AG09309 (cell line): ENCODE measurements at regions not wholly inside any gene's neighbourhood (a gene's known extent, or its start where the extent isn't known, plus 50 kb on each side); places are given as distances from the start of the nearest gene placed in this dataset.
"Not testable (repeated sequence)": the region's sequence is repeated elsewhere in the genome, so short reads cannot be mapped to it uniquely, and the experiment has no call there.

Experiments
- DNase-seq: peaks from one replicate; pipeline ENCODE4 v3.0.0-alpha.2; 2010; ENCODE audit warnings: low read depth
- H3K4me3 ChIP-seq: 2 replicates; pipeline ENCODE4 v1.5.1; 2011; ENCODE audit warnings: mild to moderate bottlenecking, low read depth, low read length, moderate library complexity; ENCODE audit not compliant: control insufficient read depth
- TF ChIP-seq, protein P1 (sequence below): IDR thresholded peaks from 2 replicates; pipeline ENCODE4 v1.5.1; 2011; ENCODE audit warnings: mild to moderate bottlenecking, low read depth, low read length, inconsistent platforms; ENCODE audit not compliant: insufficient read depth, control insufficient read depth; ENCODE audit errors: missing control alignments

DNA sequence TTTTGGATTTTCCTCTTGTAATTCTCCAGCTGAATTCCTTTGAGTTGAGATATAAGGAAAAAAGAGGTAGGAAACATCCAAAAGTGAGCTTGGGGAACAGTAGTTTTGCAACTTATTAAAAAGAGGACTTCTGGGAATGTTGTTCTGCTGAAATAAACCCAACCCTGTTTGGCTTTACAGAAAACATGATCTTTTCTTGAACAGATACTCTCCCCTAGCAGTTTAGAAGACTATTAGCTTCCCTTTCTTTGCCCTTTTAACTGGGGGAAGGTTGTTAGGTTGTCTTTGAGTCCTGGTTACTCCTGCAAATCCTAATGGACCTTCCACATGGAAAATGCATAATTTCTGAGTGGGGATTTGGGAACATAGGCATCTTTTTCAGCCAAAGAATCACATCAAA, 168.7 kb upstream of the RPS23 start:
- TF ChIP-seq, protein P1, sequence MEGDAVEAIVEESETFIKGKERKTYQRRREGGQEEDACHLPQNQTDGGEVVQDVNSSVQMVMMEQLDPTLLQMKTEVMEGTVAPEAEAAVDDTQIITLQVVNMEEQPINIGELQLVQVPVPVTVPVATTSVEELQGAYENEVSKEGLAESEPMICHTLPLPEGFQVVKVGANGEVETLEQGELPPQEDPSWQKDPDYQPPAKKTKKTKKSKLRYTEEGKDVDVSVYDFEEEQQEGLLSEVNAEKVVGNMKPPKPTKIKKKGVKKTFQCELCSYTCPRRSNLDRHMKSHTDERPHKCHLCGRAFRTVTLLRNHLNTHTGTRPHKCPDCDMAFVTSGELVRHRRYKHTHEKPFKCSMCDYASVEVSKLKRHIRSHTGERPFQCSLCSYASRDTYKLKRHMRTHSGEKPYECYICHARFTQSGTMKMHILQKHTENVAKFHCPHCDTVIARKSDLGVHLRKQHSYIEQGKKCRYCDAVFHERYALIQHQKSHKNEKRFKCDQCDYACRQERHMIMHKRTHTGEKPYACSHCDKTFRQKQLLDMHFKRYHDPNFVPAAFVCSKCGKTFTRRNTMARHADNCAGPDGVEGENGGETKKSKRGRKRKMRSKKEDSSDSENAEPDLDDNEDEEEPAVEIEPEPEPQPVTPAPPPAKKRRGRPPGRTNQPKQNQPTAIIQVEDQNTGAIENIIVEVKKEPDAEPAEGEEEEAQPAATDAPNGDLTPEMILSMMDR = no peak
- no peak for DNase-seq
- H3K4me3 ChIP-seq = no peak overlapping the region

DNA sequence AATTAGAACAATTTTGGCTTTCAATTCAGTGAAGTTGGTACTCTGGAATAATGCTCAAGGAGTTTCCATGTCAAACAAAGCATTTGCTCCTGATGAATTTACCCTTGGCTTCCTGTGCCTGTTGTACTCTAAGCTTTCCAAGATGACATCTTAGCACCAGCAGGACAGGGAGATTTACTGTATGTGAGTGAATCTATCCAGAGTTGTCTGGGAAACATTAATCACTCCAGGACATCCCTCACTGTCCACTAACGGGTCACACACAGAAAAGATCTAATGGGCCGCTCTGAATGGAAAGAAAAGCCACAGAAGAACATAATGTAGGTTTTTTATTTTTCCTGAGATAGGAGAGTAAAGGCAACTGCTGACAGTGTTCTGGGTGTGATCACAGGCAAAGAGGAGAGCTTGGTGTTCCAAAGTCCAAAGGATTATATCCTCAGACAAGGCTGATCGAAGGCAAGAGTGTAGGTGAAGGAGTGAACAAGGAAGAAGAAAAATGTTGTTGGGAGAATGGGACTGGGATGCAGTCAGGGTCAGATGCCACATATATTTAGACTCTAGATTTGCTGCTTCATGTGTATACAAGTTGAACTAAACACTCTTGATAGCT, 167.7 kb upstream of the RPS23 start:
- TF ChIP-seq, protein P1 = no peak
- no peak overlapping the region for H3K4me3 ChIP-seq
- no peak for DNase-seq

DNA sequence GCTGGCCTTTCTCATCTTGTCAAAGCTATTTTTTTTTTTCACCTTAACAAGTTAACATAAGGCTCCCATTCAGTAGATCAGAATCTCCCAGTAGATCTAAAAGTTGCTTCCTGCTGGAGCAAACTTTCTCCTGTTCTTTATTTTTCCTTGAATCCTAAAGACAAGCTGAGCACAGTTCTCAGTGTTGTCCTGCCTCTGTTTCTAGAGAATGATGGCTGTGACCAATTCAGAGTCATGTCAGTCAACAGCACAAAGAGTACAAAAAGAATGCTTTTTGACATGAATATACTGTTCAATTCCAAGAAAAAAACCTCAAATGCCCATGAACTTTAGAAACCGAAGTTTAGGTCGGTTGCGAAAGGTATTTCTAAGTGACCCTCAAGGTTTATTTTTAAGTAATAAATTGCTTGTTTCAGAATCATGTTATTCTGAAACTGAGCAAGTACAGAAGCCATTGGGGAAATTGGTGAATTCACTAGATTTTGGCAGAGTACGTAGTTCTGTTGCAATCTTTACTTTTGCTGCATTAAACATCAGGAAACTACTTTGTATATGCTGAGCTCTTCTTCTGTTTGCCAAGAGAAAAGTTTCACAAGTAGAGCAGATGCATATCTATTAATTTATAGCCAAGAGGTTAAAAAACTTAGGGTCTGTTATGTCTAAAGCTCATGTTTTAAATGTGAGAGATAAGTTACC, 161.7 kb upstream of the RPS23 start:
- no peak overlapping the region for H3K4me3 ChIP-seq
- no peak for DNase-seq
- TF ChIP-seq, protein P1 = no peak

DNA sequence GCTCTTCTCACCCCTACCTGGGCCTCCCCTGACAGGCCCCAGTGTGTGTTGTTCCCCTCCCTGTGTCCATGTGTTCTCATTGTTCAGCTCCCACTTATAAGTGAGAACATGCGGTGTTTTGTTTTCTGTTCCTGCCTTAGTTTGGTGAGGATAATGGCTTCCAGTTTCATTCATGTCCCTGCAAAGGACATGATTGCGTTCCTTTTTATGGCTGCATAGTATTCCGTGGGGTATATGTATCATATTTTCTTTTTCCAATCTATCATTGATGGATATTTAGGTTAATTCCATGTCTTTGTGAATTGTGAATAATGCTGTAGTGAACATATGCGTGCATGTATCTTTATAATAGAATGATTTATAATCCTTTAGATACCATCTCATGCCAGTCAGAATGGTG, 159.4 kb upstream of the RPS23 start:
- not testable (repeated sequence) for H3K4me3 ChIP-seq, DNase-seq

DNA sequence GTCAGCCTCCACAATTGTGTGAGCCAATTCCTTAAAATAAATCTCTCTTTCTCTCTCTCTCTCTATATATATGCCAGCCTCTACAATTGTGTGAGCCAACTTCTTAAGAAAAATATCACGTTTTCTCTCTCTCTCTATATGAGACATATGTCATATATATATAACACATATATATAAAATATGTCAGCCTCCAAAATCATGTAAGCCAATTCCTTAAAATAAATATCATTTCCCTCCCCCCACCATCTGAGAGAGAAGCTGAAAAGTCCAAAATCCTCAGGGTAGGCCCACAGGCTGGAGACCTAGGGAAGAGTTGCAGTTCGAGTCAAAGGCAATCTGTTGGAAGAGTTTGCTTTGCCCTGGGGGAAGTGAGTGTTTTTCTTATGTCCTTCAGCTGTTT, 158.1 kb upstream of the RPS23 start:
- no peak for DNase-seq
- TF ChIP-seq, protein P1 = no peak
- no peak overlapping the region for H3K4me3 ChIP-seq

DNA sequence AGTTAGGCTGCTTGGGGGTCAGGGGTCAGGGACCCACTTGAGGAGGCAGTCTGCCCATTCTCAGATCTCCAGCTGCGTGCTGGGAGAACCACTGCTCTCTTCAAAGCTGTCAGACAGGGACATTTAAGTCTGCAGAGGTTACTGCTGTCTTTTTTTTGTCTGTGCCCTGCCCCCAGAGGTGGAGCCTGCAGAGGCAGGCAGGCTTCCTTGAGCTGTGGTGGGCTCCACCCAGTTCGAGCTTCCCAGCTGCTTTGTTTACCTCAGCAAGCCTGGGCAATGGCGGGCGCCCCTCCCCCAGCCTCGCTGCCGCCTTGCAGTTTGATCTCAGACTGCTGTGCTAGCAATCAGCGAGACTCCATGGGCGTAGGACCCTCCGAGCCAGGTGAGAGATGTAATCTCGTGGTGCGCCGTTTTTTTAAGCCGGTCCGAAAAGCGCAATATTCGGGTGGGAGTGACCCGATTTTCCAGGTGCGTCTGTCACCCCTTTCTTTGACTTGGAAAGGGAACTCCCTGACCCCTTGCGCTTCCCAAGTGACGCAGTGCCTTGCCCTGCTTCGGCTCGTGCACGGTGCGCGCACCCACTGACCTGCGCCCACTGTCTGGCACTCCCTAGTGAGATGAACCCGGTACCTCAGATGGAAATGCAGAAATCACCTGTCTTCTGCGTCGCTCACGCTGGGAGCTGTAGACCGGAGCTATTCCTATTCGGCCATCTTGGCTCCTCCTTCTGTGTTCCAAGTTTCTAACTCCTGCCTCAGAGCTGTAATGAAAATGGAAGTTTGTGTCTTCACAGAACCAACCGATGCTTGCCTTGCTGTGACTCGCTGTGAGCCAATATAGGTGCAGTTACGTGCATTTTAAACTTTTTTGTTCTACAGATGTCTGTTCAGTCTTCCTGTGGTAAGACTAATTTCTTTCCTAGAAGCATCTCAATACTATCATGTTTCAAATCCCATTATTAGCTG, 156.8 kb upstream of the RPS23 start:
- not testable (repeated sequence) for H3K4me3 ChIP-seq, DNase-seq

DNA sequence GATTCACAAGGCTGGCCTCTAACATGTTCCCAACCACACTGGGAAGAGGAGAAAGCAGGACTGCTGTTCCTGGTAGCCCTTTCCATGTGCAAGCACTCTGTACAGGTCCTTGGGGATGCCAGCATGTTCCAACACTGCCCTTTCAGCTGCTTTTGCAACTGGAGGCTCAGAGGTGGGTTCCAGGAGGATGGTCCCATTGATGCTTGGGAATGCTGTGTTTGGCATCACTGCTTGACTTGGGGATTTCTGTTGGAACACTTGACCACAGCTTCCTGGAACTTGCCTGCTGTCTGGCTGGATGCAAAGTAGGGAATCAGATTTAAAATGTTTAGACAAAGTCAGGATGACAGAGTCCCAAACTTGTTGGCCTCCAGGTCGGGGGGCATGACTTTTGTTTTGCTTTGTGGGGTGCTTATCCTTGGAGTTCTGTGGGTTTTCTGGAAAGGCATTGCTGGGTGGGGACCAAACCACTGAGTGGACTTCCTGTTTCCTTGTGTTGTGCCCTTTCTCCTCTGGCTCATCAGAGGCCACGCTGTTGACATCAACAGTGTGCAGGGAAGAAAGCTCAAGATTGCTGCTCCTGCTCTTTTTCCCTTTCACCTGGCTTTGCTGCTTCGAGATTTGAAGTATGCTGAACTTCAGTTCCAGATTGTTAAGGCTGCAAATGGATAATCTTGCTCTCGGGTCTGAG, 148.5 kb upstream of the RPS23 start:
- no peak overlapping the region for H3K4me3 ChIP-seq
- DNase-seq = no peak
- TF ChIP-seq, protein P1 = no peak
